HG03135 (cell line): ENCODE measurements at regions not wholly inside any gene's neighbourhood (a gene's known extent, or its start where the extent isn't known, plus 50 kb on each side); places are given as distances from the start of the nearest gene placed in this dataset.
"Not testable (repeated sequence)": the region's sequence is repeated elsewhere in the genome, so short reads cannot be mapped to it uniquely, and the experiment has no call there.

Experiments used
- ATAC-seq: cut with Tn5 transposase; IDR thresholded peaks from one replicate; pipeline ENCODE4 v1.9.1; 2021; ENCODE audit warnings: mild to moderate bottlenecking, moderate library complexity; ENCODE audit not compliant: unreplicated experiment

- no peak for ATAC-seq
These were observed 630.8 kb upstream of the KCNMB2 start for GRCh38 chr3:177905173-177906125.

- no peak for ATAC-seq
These were observed 630.1 kb upstream of the KCNMB2 start for GRCh38 chr3:177906126-177906511.

GRCh38 chr3:177906578-177907229 lies 629.5 kb upstream of the KCNMB2 start:
- ATAC-seq, result no peak

- not testable (repeated sequence) for ATAC-seq
These were observed 626.7 kb upstream of the KCNMB2 start for GRCh38 chr3:177909530-177909929.

GRCh38 chr3:177914224-177914623 lies 622.0 kb upstream of the KCNMB2 start:
- ATAC-seq, result no peak

GRCh38 chr3:177916461-177916860 lies 619.8 kb upstream of the KCNMB2 start:
- ATAC-seq, result no peak

GRCh38 chr3:177917234-177917861 lies 618.9 kb upstream of the KCNMB2 start:
- no peak for ATAC-seq

GRCh38 chr3:177921153-177921552 lies 615.1 kb upstream of the KCNMB2 start:
- ATAC-seq, result no peak

GRCh38 chr3:177924261-177924660 lies 612.0 kb upstream of the KCNMB2 start:
- no peak for ATAC-seq

GRCh38 chr3:177928172-177928873 lies 607.9 kb upstream of the KCNMB2 start:
- ATAC-seq, result no peak

GRCh38 chr3:177929310-177929709 lies 606.9 kb upstream of the KCNMB2 start:
- ATAC-seq, result no peak

GRCh38 chr3:177930771-177931170 lies 605.5 kb upstream of the KCNMB2 start:
- no peak for ATAC-seq

- no peak for ATAC-seq
These were observed 604.9 kb upstream of the KCNMB2 start for GRCh38 chr3:177931346-177931745.

GRCh38 chr3:177932346-177932745 lies 603.9 kb upstream of the KCNMB2 start:
- ATAC-seq, result no peak

GRCh38 chr3:177932750-177933660 lies 603.2 kb upstream of the KCNMB2 start:
- ATAC-seq, result no peak

- no peak for ATAC-seq
These were observed 602.0 kb upstream of the KCNMB2 start for GRCh38 chr3:177934001-177934891.

- ATAC-seq, result no peak
These were observed 601.2 kb upstream of the KCNMB2 start for GRCh38 chr3:177935047-177935446.

GRCh38 chr3:177936721-177937120 lies 599.5 kb upstream of the KCNMB2 start:
- ATAC-seq, result no peak

- no peak for ATAC-seq
These were observed 593.3 kb upstream of the KCNMB2 start for GRCh38 chr3:177942911-177943310.
